Globus pallidus (tissue), 1 donor: ENCODE measurements at regions not wholly inside any gene's neighbourhood (a gene's known extent, or its start where the extent isn't known, plus 50 kb on each side); places are given as distances from the start of the nearest gene placed in this dataset.

ENCODE experiments used
- DNase-seq: peaks from one replicate; pipeline ENCODE4 v3.0.0-alpha.2; 2015; ENCODE audit warnings: low spot score

DNA sequence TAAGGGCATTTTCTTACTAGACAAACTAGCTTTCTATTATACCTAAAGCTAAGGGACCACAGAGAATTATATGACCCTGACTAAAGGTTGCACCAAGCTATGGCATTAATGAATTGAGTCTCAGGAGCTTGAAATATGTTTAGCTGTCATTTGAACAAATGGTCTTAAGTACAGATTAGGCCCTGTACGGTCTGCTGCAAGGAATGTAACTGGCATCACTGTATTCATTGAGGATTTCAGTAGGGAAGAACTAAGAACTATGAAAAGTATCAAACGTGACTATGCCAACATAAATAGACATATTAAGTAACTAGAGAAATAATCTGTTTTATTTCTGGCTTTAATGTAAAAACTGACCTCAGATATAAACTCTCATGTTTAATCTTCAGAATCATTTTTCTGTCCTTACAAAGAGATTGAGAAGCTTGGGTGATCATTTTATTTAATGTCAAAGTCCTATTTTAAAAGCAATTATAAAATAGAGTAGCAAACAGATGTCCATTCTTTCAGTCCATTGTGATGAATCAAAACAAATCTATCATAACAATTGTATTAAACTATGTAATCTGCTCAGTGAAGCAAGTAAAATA lies 845.9 kb downstream of the MAT2B start:
- no peak for DNase-seq

DNA sequence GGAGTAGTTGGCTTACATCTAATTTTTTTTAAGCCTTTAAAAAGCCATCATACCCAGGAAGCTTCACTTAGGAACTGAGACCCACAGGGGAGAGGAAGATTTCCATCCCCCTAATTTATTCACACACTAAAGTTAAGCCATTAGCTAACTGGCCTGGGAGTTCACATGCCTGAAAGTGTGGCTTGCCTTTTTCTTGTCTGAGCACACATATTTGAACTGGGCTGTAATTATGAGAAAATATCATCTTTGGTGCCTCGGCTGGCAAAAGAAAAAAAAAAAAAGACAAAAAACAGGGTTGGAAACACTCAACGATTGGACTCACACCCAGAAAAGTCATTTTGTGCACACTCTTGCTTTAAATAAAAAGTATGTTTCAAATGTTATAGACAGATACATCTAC lies 847.3 kb downstream of the MAT2B start:
- DNase-seq, result no peak

DNA sequence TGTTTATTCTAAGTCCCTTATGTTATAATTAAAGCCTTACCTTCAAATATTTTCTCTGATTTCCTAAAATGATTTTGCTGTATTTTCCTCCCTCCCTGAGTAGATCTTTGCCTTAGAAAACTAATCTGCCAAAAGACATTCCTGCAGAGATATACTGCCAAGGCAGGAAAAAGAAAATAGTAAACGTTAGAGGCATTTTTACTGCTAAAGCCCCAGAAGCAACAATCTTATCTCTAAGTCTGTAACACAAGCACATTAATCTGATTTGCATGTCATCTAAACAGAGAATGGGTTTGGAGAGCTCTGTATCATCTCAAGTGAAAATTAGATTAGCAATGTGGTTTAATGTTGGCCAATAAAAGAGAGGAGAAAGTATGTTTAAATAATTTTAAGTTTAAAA lies 847.7 kb downstream of the MAT2B start:
- no peak for DNase-seq

DNA sequence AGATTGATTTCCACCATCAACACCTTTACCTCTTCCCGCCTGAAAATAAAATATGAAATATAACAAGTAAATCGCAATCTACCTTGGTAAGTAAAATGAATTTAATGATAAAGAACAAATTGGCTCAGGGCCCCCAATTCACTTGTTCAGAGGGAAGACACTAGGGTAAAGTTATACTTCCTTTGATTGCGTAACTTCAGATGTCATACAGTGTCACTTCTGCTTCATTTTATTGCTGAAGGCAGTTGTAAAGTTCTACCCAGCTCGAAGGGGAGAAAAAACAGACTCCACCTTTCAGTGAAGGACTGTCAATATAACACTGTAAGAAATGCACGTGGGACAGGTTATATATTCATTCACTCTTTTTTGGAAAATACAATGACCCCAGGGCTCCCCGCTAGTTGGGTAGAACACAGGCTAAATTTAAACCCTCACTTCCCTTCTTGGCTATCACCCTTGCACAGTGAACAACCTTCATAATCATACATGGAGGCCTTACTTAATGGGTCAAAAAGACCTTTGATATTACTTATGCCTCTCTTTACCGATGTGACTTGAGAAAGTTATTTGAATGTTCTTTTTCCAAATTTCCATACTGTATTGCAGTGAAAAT lies 848.8 kb downstream of the MAT2B start:
- DNase-seq, result no peak

DNA sequence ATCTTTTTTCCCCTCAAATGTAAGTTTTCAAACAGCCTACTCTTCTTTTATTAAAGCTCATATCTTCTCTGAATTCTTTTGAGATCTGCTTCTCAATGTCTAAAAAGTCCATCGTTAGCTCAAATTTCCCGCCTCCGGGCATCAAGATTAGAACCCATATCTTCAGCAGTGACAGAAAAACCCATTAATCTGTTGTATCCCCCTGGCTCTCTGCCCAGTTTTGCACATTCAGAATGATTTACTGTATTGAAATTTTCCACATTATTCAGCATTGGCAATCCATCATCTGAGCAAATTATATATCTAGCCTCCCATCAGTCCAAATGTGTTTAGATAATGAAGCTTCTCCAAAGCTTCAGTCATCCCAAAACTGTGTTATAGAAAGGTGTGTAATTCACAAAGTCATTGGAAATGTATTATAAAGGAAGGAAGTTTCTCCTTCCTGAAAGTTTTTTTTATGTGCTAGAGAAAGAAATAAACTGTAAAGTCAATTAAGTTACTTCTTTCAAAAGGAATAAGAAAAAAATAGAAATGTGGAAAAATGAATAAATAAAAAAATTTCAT lies 849.9 kb downstream of the MAT2B start:
- DNase-seq, result no peak

DNA sequence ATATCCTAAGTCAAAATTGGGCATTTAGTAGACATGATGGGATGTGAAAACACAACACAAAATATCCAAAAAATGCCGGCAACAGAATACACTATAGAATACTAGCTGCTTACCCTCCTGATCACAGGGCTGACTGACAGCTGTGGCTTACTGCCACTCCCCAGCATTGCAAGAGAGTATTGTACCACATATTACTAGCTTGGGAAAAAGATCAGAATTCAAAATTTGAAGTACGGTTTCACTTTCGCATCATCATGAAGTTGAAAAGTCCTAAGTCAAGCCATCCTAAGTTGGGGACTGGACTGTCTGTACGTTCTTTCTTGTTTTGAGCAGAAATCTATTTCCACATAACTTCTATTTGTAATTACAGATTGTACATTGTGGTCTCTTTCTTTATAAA lies 851.4 kb downstream of the MAT2B start:
- no peak for DNase-seq

DNA sequence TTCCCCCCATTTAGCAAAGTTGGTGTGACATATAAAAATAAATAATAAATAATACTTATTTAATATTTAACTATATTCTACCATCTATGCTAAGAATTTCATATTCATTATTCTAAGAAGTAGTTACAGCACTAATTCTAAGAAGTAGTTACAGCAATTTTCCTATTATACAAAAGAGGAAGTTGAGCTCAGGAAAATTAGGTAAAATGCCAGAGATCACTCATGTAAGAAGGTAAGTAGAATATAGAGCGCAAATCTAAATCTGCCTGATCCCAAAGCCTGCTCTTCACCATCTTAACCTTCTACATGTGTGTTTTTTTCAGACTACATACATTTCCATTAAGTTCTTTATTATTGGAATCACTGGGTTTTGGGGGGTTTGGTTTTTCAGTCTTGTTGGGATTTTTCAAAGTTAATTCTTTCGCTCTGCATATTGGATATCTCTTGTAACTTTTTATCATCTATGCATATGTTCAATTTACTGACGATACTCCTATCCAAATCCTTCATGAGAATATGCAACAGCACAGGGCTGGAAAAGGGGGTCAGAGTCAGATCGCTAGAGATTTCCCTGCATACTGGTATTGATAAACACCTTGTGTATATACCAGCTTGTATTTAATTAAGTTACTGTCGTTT lies 852.1 kb downstream of the MAT2B start:
- DNase-seq, result no peak

DNA sequence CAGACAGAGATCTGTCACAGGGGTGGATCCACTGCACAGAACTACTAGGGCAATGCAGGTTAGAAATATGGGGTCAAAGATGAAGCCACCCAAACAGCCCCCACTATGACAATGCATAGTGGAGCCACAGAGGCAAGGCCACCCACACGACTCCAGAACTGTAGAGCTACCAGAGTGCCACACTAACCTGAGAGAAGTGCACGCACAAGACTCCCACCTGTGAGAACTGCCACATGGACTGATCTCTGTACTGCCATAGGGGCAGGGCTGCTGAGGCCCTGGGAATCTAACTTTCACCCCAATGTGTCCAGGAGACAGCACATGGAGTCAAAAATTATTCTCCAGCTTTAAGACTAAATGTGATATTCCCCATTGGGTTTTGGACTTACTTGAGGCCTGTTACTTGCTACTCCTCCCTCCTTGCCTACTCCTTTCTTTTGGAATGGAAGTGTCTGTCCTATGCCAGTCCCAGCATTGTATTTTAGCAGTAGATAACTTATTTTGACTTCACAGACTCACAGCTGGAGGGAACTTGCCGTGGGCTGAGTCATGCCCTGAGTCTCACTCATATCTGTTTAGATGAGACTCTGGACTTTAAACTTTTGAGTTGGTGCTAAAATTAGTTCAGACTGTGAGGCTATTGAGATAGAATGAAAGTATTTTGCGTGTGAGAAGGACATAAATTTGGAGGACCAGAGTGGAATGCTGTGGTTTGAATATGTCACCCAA lies 853.3 kb downstream of the MAT2B start:
- no peak for DNase-seq

DNA sequence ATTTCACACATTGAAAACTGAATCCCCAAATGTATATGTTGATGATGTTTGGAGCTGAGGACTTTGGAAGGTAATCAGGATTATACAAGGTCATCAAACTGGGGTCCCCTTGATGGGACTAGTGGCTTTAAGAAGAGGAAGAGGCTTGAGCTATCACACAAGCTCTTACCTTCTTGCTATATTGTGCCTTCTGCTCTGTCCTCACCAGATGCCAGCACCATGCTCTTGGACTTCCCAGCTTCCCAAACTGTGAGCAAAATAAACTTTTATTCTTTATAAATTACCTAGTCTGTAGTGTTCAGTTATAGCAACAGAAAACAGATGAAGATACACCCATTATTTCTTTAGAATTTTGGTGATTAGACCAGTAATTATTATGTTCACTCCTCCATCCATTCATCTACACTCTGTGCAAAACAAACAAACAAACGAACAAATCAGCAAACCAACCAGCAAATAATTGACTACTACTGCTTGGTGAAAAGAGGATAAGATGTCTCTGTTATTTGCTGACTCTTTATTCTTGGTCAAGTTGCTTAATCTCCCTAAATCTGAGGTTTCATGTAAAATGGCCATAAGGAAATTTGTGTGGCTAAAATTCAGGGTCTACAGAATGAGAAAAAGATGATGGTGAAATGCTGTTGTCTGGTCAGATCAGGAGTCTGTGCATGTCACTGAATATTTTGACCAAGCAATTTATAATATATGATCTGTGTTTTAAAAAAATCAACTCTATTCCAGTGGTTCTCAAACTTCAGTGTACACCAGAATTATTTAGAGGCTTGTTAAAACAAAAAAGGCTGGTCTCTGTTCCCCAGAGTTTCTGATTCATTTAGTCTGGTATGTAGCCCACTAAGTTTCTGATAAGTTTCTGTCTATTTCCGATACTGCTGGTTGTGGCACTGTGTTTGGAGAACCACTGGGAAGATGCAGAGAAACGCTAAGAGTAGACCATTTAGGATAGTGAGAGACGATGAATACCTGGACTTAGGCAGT lies 854.1 kb downstream of the MAT2B start:
- no peak for DNase-seq

DNA sequence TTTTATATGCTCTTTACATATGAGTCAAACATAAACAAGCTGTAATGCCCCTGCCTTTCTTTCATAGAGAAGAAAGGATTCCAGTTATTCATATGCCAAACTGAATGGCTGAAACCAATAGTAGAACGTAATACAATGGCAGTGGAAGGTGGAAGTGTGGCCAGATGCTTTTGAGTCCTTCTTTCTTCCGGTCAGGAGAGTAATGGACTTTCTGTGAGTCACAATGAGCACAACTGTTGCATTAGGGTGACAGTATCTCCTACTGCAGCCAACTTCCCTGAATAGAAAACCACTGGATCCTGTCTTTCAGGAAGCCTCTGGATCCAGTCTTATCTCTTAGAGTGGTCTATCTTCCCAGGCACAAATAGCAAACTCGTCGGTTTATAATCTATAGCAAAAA lies 855.2 kb downstream of the MAT2B start:
- DNase-seq, result no peak

DNA sequence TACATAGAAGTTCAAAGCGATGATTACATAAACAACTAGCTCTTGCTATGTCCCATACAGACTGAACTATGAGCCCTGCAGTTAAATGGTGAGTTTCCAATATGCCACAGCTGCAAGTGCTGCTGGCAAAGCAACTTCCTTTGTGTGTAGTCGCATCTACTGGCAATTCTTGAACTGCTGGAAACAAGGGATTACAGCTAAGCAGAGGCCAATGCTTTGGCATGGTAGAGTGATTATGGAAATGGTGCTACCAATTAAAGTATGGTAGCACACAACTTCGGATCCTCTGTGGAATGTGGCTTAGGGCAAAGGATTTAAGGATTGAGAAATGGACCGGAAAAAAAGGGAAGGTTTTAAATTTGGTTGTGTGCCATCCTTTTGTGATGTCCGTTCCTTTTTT lies 856.6 kb downstream of the MAT2B start:
- DNase-seq, result no peak

DNA sequence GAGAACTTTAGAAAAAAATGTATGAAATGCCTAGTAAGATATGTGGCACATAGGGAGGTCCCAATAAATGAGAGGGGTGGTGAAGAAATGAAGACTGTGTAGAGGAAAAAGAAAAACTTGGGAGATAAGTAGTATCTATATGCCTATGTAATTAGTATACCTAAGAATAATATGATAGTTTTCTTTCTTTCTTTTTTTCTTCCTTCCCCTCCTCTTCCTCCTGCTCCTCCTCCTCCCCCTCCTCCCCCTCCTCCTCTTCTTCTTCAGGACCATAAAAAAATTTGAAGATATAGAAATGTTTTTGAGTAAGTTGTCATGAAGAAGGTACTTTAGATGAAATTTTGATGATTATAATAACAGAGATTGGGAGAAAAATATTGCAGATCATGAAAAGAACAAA lies 857.4 kb downstream of the MAT2B start:
- no peak for DNase-seq

DNA sequence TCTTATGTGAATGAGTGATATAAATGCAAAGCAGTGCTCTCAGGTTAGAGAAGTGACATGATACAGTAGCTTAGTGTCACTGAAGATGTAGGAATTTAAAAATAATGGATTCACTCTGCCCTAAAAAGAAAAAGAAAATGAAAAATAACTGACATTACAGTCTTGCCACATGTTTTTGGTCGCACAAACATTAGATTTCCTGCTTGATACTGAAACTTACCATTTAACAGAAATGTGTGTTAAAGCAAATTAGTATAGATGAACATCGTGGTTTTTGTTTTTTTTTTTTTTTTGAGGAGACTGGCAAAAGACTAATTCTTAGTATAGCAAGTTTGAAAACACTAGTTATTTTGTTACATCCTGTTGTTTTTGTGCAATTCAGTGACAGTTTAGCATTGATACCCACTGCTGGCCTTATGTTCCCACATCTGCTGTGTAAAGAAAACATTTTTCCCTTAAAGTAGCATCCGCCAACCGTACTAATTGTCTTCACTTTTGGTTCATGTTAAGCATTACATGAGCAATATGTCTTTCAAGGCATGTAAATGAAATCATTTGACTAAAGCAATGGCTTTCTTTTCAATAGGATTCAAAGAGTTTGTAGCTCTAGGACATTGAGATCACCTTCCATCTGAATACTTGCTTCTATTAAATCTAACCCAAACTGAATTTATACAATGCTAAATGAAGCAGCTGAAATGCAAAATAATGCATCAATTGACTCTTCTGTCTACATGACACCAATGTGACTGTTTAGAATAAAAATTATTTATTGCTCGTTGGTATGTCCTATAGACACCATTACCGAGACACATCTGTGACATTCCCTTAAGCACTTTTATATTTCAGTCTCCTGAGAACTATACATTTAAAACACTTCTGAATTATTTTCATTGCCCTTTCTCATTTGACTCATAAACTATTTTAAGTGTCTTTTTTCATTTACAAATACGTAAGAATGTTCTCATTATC lies 859.1 kb downstream of the MAT2B start:
- DNase-seq, result no peak

DNA sequence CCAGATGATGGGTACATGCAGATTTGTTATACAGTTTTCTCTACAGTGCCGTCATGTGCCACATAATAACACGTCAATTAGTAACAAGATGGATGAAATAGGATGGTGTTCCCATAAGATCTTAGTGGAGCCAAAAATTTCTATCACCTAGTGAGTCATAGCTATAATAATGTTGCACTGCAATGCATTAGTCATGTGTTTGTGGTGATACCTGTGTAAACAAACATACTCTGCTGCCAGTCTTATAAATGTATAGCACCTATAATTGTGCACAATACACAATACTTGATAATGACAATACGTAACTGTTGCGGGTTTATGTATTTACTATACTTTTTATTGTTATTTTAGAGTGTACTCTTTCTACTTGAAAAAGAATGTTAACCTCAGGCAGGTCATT lies 865.4 kb downstream of the MAT2B start:
- no peak for DNase-seq

DNA sequence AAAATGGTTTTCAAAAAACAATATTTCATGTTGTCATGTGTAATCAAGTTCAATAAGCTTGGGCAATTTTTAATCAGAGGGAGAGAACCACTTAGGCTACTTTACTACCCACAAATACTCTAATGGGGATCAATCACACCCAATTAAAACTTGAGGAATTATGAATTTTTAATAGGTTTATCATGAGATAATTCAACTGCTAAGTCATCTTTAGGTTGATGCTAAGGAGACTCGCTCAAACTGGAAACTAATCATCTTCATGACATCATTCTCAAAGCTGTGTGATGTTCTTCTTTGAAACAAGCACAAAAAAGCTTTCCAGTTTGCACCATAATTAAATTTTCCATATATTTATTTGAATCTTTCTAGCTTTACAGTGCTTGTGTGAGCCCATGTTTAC lies 867.5 kb downstream of the MAT2B start:
- DNase-seq, result no peak

DNA sequence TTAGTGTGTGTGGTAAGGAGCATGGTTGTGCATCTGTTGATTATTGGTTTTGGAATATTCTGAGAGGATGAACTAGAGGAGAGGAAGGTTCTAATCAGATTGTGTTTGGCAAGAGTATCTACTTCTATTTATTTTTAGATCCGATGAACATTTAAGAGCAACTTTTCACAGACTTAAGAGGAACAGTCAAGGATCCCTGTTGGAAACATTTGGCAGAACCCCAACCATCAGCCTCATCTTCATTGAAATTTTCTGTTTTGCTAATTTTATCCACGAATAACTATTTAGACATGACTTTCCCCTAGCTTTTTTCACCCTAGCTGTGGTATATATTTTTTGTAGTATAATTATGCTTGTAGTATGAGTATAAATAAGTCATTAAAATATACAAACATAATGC lies 868.5 kb downstream of the MAT2B start:
- DNase-seq, result no peak

DNA sequence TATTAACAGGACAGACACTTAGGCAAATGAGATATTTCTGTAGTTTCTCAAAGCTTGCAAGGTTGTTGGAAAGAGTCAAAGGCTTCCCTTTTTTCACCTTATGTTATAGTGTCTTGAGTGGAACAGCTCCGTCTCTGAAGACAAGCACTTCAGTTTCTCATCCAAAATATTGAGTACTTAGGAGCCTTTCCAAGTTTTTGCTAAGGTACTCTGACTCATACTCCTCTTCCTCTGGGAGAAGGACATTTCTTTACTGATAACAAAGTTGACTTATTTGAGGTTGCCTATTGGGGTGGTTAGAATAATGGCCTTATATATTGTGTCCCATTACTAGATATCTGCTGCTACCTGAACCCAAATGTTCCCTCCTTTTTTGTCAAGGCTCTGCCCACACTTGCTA lies 869.6 kb downstream of the MAT2B start:
- DNase-seq, result no peak

DNA sequence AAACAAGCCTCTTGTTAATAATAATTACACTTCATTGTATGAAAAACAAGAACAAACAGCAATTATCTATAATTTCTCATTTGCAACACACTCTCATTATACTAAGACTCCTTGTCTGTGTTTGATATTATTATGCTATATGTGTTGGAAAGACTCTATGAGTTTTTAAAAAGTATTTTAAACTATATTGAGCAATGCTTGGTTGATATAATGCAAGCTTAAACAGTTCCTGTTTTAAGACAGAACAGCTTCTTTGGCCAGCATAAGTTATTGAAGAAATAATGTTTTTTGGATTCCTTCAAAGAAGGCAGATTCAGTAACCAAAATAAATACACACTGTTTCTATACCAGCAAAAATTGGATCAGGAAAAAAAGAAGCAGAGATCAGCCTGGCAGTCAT lies 871.4 kb downstream of the MAT2B start:
- DNase-seq, result no peak

DNA sequence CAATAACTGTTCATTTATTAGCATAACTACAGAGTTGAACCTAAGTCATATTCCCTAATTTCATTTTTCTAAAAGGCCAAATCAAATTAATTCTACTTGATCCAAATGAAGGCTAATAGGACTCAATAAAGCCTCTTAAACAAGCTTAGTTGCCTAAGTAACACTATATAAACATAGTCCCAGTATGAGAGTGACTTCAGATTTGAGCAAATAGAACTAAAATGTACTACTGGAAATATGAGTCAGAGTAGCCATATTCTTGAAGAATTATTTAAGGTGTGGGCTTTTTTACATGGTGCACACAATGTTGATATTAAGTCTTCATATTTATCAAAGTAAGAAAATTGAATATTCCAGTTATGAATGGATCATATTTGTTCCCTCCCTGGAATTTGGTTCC lies 872.3 kb downstream of the MAT2B start:
- no peak for DNase-seq

DNA sequence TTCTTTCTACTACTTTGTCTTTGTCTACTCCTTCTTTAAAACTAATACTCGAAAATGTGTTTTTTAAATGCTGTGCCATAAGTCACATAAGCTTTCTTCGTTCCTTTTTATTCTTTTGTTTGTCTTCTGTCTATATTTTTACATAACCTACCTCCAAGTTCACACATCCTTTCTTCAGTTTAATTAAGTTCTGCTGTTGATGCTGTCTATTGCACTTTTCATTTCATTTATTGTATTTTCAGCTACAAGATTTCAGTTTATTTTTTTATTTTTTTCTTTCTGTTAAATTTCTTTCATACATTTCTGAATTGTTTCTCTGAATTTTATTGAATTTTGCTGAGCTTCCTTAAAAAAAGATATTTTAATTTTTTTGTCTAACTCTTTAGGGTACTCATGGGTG lies 878.2 kb downstream of the MAT2B start:
- no peak for DNase-seq

DNA sequence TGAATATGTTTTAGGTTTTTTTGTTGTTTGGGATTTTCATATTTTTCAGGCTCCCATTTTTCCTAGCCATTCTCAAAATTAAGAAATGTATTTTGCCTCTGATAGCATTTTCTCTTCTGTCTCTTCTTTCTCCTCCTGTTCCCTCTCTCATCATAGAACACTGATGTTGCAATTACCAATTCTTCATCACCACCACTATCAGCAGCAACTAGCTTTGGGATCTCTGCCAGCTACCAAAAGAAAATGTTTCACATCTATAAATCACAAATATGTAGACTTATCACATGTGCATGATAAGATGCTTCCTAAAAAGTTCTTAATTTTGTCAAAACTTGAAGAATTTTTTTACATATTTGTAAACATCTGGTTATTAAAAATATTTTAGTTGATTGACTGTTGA lies 887.1 kb downstream of the MAT2B start:
- DNase-seq, result no peak
